ENCODE measurements at regions not wholly inside any gene's neighbourhood (a gene's known extent, or its start where the extent isn't known, plus 50 kb on each side); places are given as distances from the start of the nearest gene placed in this dataset.
"Not testable (repeated sequence)": the region's sequence is repeated elsewhere in the genome, so short reads cannot be mapped to it uniquely, and the experiment has no call there.

- DNase-seq (ENCODE audit: low read depth in 2 of 2) = no peak
Observed at GRCh38 chr6:72457738-72458137, 164.1 kb upstream of the KCNQ5 start.

- DNase-seq (ENCODE audit: low read depth in 2 of 2) = no peak
Observed at GRCh38 chr6:72458521-72458920, 163.3 kb upstream of the KCNQ5 start.

GRCh38 chr6:72461144-72461543 is 160.7 kb upstream of the KCNQ5 start:
- no peak for DNase-seq (ENCODE audit: low read depth in 2 of 2)

DNA sequence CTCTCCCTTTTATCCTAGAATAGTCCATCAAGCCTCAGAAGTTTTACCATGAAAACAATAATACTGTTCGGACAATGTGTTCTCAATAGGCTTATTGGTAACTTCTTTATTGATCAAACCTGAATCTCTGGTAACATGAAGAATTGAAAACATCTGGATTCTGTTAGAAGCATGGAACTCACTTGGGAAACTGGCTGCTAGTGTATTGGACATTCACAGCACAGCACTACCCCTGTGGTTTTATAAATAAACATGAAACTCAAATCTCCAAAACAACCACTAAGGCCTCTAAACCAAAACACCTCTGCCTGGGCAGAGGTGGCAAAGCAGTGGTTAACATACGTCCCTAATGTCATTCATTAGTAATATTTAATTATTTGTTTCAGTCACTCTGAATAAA is 157.6 kb upstream of the KCNQ5 start:
- no peak for DNase-seq (ENCODE audit: low read depth in 2 of 2)

- DNase-seq (ENCODE audit: low read depth in 2 of 2) = no peak
Observed at GRCh38 chr6:72464791-72465691, 156.8 kb upstream of the KCNQ5 start.

GRCh38 chr6:72466471-72466870 is 155.4 kb upstream of the KCNQ5 start:
- DNase-seq (ENCODE audit: low read depth in 2 of 2) = no peak

GRCh38 chr6:72466971-72467566 is 154.8 kb upstream of the KCNQ5 start:
- peak in 1 of 2 donors; percentile 12 for DNase-seq (ENCODE audit: low read depth in 2 of 2)

DNA sequence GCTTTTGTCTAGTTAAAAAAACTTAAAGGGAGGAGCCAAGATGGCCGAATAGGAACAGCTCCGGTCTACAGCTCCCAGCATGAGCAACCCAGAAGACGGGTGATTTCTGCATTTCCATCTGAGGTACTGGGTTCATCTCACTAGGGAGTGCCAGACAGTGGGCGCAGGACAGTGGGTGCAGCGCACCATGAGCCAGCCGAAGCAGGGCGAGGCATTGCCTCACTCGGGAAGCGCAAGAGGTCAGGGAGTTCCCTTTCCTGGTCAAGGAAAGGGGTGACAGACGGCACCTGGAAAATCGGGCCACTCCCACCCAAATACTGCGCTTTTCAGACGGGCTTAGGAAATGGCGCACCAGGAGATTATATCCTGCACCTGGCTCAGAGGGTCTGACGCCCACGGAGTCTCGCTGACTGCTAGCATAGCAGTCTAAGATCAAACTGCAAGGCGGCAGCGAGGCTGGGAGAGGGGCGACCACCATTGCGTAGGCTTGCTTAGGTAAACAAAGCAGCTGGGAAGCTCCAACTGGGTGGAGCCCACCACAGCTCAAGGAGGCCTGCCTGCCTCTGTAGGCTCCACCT is 152.4 kb upstream of the KCNQ5 start:
- DNase-seq (ENCODE audit: low read depth in 2 of 2) = not testable (repeated sequence)

DNA sequence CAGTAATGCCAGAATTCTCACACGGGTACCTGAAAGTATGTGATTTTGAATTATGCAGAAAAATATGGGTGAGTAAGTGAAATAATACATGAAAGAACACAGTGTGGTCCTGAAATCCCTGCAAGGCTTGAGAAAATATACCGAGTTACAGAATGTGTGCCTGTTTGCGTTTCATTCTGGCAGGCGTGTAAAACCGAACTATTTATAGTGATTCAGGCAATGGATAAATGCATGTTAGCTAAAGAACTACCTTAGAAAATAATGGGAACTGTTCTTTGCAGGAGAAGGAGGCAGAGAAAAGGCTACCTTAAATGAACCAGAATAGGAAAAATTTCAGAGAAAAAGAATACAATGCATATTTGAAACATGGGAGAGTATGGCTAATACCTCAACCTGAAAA is 145.8 kb upstream of the KCNQ5 start:
- no peak for DNase-seq (ENCODE audit: low read depth in 2 of 2)

DNA sequence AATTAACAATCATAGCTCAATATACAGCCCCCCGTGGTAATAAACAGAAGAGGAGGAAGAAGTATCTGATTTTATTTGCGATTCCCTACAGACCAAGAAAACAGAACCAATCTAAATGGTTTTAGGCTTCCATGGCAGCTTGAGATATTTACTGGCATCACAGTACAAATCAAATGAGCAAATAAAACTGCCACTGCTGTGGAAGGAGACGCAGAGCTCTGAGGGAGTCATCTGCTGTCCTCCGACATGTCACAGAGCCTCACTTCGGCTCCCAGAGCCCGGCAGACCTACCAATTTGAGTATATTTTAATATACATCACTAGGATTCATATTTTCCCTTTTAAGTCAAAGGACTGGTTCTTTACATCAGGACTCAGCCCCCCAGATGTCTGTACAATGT is 145.2 kb upstream of the KCNQ5 start:
- no peak for DNase-seq (ENCODE audit: low read depth in 2 of 2)

DNA sequence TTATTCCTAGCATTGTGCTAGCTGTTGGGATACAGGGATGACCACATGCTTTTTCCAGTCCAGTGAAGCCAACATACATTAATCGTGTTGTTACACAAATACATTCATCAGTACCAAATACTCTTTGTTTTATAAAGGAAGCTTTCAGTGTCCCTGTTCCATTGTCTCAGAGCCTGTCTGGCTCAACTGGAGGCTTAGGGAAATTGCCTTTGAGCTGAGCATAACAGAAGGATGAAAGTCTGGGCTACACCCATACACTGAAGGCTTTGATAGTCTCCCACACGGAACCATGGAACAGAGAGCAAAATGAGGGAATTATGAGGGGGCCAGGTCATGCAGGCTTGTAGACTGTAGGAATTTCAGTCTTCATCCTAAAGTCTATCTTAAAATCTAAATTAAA is 126.4 kb upstream of the KCNQ5 start:
- no peak for DNase-seq (ENCODE audit: low read depth in 2 of 2)

GRCh38 chr6:72497186-72497585 is 124.7 kb upstream of the KCNQ5 start:
- no peak for DNase-seq (ENCODE audit: low read depth in 2 of 2)

DNA sequence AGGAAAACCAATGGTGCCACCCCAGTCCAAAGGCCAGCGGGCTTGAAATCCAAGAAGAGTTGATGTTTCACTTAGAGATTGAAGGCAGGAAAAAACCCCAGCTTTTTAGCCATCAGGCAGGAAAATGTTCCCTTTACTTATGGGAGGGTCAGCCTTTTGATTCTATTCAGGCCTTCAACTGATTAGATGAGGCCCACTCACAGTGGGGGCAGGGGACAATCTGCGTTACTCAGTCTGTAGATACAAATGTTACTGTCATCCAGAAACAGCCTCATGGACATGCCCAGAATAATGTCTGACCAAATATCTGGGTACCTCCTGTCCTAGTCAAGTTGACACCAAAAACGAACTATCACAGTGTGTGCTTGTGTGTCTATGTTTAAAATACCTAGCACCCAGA is 121.2 kb upstream of the KCNQ5 start:
- DNase-seq (ENCODE audit: low read depth in 2 of 2) = no peak

GRCh38 chr6:72504406-72504805 is 117.5 kb upstream of the KCNQ5 start:
- DNase-seq (ENCODE audit: low read depth in 2 of 2) = no peak

- no peak for DNase-seq (ENCODE audit: low read depth in 2 of 2)
Observed at GRCh38 chr6:72505446-72505845, 116.4 kb upstream of the KCNQ5 start.

- no peak for DNase-seq (ENCODE audit: low read depth in 2 of 2)
Observed at GRCh38 chr6:72519871-72520270, 102.0 kb upstream of the KCNQ5 start.

- no peak for DNase-seq (ENCODE audit: low read depth in 2 of 2)
Observed at GRCh38 chr6:72521684-72522083, 100.2 kb upstream of the KCNQ5 start.

DNA sequence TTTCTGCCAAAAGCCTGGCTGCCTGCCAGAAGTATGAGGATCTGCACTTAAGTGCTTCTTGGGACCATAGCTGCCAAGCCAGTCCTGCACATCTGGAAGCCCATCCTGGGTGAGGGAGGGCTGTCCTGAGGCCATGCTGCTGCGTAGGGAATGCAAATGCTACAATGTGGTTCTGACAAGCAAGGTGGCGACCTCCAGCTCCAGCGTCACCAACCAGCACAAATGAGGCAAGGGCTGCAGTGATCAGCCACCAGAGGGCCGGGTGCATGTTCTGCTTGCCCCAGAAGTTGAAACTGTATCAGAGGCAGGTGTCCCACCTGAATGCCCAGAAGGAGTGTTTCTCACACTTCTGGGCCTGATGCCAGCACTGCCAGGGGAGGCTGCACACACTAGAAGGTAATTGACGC is 99.1 kb upstream of the KCNQ5 start:
- DNase-seq (ENCODE audit: low read depth in 2 of 2) = no peak

DNA sequence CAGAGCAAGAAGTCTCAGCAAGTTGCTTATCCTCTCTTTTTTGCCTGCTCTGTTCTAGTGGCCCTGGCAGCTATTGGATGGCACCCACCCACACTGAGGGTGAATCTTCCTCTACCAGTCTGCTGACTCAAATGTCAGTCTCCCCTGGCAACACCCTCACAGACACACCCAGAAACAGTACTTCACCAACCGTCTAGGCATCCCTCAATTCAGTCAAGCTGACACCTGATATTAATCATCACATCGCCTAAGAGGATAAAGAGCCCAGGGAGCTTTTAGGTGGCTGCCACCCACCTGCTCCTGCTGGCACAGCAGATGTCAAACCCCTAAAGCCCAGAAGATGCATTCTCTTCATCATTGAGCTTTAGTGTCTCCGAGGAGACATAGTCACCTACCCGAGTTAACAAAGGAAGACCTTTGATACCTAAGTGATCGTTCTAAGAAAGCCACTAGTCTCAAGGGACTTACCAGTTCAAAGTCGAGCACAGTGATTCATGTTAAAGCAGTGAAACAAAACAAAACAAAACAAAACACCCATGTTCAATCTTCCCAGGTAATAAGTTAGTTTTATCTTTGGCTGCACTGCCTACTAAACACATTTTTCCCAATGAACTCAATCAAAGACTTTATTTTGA is 97.7 kb upstream of the KCNQ5 start:
- DNase-seq (ENCODE audit: low read depth in 2 of 2) = no peak

DNA sequence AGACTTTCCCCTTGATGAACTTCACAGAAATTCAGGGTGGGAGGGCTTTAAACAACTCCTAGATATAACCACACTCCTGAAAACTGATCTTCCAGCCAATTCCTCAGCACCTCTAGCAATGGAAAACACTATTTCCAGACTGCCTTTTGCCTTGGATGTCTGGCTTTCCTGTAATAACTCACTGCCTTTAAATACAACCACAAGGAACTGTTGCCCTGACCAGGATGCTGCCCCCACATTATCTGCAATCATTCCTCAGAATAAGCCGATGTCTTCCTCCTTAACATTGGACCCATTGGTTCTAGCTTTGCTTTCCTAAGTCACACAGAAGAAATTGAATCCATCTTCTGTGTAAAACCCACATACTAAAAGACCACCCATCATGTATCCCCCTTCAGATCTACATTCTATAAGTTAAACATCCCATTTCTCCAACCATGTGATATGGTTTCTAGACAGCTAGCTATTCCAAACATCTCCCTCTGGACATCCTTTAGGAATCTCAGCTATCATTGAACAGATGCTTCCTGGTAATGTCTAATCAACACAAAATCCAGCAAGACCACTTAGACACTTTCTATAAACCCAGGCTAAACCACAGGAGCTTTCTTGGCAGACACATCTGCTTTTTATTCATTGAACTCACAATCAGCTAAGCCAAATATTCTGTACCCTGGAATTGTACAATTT is 95.9 kb upstream of the KCNQ5 start:
- DNase-seq (ENCODE audit: low read depth in 2 of 2) = no peak

GRCh38 chr6:72530152-72530551 is 91.7 kb upstream of the KCNQ5 start:
- no peak for DNase-seq (ENCODE audit: low read depth in 2 of 2)

- DNase-seq (ENCODE audit: low read depth in 2 of 2) = no peak
Observed at GRCh38 chr6:72530750-72531149, 91.1 kb upstream of the KCNQ5 start.
